ENCODE measurements at regions not wholly inside any gene's neighbourhood (a gene's known extent, or its start where the extent isn't known, plus 50 kb on each side); places are given as distances from the start of the nearest gene placed in this dataset.

DNA sequence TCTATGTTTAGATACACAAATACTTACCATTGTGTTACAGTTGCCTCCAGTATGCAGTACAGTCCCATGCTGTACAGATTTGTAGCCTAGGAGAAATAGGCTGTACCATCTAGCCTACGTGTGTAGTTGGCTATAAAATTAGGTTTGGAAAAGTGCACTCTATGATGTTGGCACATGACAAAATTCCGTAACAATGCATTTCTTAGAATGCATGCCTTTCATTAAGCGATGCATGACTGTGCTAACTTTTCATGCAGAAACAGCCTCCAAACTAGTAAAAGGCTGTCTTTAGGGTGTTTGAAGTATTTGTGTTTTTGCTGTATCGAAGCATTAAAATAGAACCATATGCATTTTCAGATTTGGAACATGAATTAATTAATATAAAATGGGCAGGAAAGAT is 157.9 kb downstream of the RMI1 start:
- no peak for TF ChIP-seq CTCF (IDR thresholded peaks at IDR 0.05)
- TF ChIP-seq POLR2A (IDR thresholded peaks at IDR 0.05) = no peak
- no peak for TF ChIP-seq EP300 (IDR thresholded peaks at IDR 0.05)

All from ovary (tissue), 3 donors.